Vagina (tissue), 2 donors: ENCODE measurements at regions not wholly inside any gene's neighbourhood (a gene's known extent, or its start where the extent isn't known, plus 50 kb on each side); places are given as distances from the start of the nearest gene placed in this dataset.

Experiments used
- DNase-seq, 2 donors: peaks; one replicate each; pipeline ENCODE4 v3.0.0-alpha.2; 2017; ENCODE audit errors: extremely low spot score in 2 of 2
- H3K27ac ChIP-seq: fragments of 200-600 bp; sonication (generic); one replicate; pipeline ENCODE4 v1.5.1; 2019
- H3K27me3 ChIP-seq: fragments of 200-600 bp; sonication (generic); one replicate; pipeline ENCODE4 v1.5.1; 2019
- H3K36me3 ChIP-seq, 2 donors: fragments of 200-600 bp; sonication (generic); one replicate each; pipeline ENCODE4 v1.5.1; 2017 to 2019
- H3K4me1 ChIP-seq: fragments of 200-600 bp; sonication (generic); one replicate; pipeline ENCODE4 v1.5.1; 2019
- H3K4me3 ChIP-seq, 2 donors: fragments of 200-600 bp; sonication (generic); 1 replicate in 1 of 2; 2 replicates in 1 of 2; pipeline ENCODE4 v1.5.1; 2016 to 2019
- H3K9me3 ChIP-seq: fragments of 200-600 bp; sonication (generic); one replicate; pipeline ENCODE4 v1.5.1; 2019
- CTCF ChIP-seq, 3 experiments: fragments of 450-650 bp in 2 of 3; fragments of 200-600 bp in 1 of 3; sonication (generic) in 1 of 3; IDR thresholded peaks; one replicate each; pipeline ENCODE4 v1.5.1; 2017 to 2019; ENCODE audit warnings: antibody characterized with exemption in 3 of 3, mild to moderate bottlenecking in 2 of 3, moderate library complexity in 2 of 3
- POLR2A ChIP-seq, 2 donors: fragments of 450-650 bp; IDR thresholded peaks; one replicate each; pipeline ENCODE4 v1.6.1; 2017; ENCODE audit warnings: antibody characterized with exemption in 2 of 2, mild to moderate bottlenecking in 2 of 2, moderate library complexity in 2 of 2
- POLR2AphosphoS5 ChIP-seq, 2 donors: sonication (generic); formaldehyde crosslinking; IDR thresholded peaks; one replicate each; pipeline ENCODE4 v1.9.0; 2017; ENCODE audit warnings: antibody characterized with exemption in 2 of 2, mild to moderate bottlenecking in 2 of 2, low read depth in 1 of 2; ENCODE audit not compliant: insufficient read depth in 1 of 2
- intact Hi-C: fragments of 100-400 bp; cut with DNase I; formaldehyde crosslinking; loops from one replicate; pipeline ENCODE4 v1.15.1; 2023

GRCh38 chr9:91138760-91139159 lies 223.0 kb downstream of the AUH start:
- TF ChIP-seq POLR2AphosphoS5 (IDR thresholded peaks at IDR 0.05; ENCODE audit: insufficient read depth in 1 of 2, low read depth in 1 of 2) (no peak), CTCF (IDR thresholded peaks at IDR 0.05) (no peak), POLR2A (IDR thresholded peaks at IDR 0.05) (no peak)
- no peak for DNase-seq
- Histone ChIP-seq H3K27ac (no peak overlapping the region), H3K36me3 (no peaks in the 10 kb centered on the region), H3K27me3 (no peaks in the 10 kb centered on the region), H3K4me3 (no peak overlapping the region), H3K4me1 (no peaks in the 10 kb centered on the region), H3K9me3 (no peaks in the 10 kb centered on the region)
- intact Hi-C loops = no loop called here

- H3K4me1 ChIP-seq = no peaks in the 10 kb centered on the region
- no peaks in the 10 kb centered on the region for H3K9me3 ChIP-seq
- no peaks in the 10 kb centered on the region for H3K36me3 ChIP-seq
- H3K4me3 ChIP-seq = no peak overlapping the region
- TF ChIP-seq CTCF (IDR thresholded peaks at IDR 0.05) (no peak), POLR2A (IDR thresholded peaks at IDR 0.05) (no peak), POLR2AphosphoS5 (IDR thresholded peaks at IDR 0.05; ENCODE audit: insufficient read depth in 1 of 2, low read depth in 1 of 2) (no peak)
- DNase-seq = no peak
- H3K27me3 ChIP-seq = no peaks in the 10 kb centered on the region
- no peak overlapping the region for H3K27ac ChIP-seq
- intact Hi-C loops = no loop called here
Observed at GRCh38 chr9:91141407-91141965, 220.2 kb downstream of the AUH start.

- no peak overlapping the region for H3K4me3 ChIP-seq
- no peak overlapping the region for H3K27ac ChIP-seq
- DNase-seq = no peak
- TF ChIP-seq POLR2A (IDR thresholded peaks at IDR 0.05) (no peak), POLR2AphosphoS5 (IDR thresholded peaks at IDR 0.05; ENCODE audit: insufficient read depth in 1 of 2, low read depth in 1 of 2) (no peak), CTCF (IDR thresholded peaks at IDR 0.05) (no peak)
- no peaks in the 10 kb centered on the region for H3K9me3 ChIP-seq
- no peaks in the 10 kb centered on the region for H3K27me3 ChIP-seq
- intact Hi-C loops = no loop called here
- H3K4me1 ChIP-seq = no peaks in the 10 kb centered on the region
- no peaks in the 10 kb centered on the region for H3K36me3 ChIP-seq
Observed at GRCh38 chr9:91143162-91143561, 218.6 kb downstream of the AUH start.

GRCh38 chr9:91143642-91144041 lies 218.1 kb downstream of the AUH start:
- no peaks in the 10 kb centered on the region for H3K27me3 ChIP-seq
- H3K4me1 ChIP-seq = no peaks in the 10 kb centered on the region
- H3K9me3 ChIP-seq = no peaks in the 10 kb centered on the region
- no peak for TF ChIP-seq POLR2AphosphoS5 (IDR thresholded peaks at IDR 0.05; ENCODE audit: insufficient read depth in 1 of 2, low read depth in 1 of 2)
- no peaks in the 10 kb centered on the region for H3K36me3 ChIP-seq
- no peak overlapping the region for H3K27ac ChIP-seq
- intact Hi-C loops = no loop called here
- no peak for DNase-seq
- H3K4me3 ChIP-seq = no peak overlapping the region

- H3K36me3 ChIP-seq = no peaks in the 10 kb centered on the region
- H3K4me3 ChIP-seq = no peak overlapping the region
- no peaks in the 10 kb centered on the region for H3K9me3 ChIP-seq
- no peaks in the 10 kb centered on the region for H3K27me3 ChIP-seq
- no peak for TF ChIP-seq POLR2AphosphoS5 (IDR thresholded peaks at IDR 0.05; ENCODE audit: insufficient read depth in 1 of 2, low read depth in 1 of 2)
- no peak for TF ChIP-seq CTCF (IDR thresholded peaks at IDR 0.05)
- no peak for TF ChIP-seq POLR2A (IDR thresholded peaks at IDR 0.05)
- no peak for DNase-seq
- H3K27ac ChIP-seq = no peak overlapping the region
- no peaks in the 10 kb centered on the region for H3K4me1 ChIP-seq
- intact Hi-C loops = no loop called here
Observed at GRCh38 chr9:91144769-91145168, 216.9 kb downstream of the AUH start.
